HEK293 (cell line): ENCODE measurements at regions not wholly inside any gene's neighbourhood (a gene's known extent, or its start where the extent isn't known, plus 50 kb on each side); places are given as distances from the start of the nearest gene placed in this dataset.

ENCODE experiments used
- CTCF ChIA-PET: fragments of 350-600 bp; formaldehyde crosslinking; extraction: SDS; loops from one replicate; lab custom pipeline; 2021; ENCODE audit warnings: antibody characterized with exemption; lab: Yijun Ruan, JAX
- POLR2A ChIA-PET: fragments of 300-600 bp; formaldehyde crosslinking; extraction: SDS; loops from one replicate; lab custom pipeline; 2020; ENCODE audit warnings: antibody characterized with exemption, inconsistent platforms; lab: Yijun Ruan, JAX
- H3K27ac ChIP-seq: fragments of 200-500 bp; sonication (Bioruptor generic); 2 replicates; pipeline ENCODE4 v1.5.1; 2014; ENCODE audit warnings: low read depth, low read length, control low read depth, inconsistent platforms; ENCODE audit errors: extremely low read depth
- H3K36me3 ChIP-seq, 2 experiments: fragments of 200-500 bp in 1 of 2; sonication (Bioruptor generic) in 1 of 2; 1 replicate in 1 of 2; 2 replicates in 1 of 2; pipeline ENCODE4 v1.5.1; 2014 to 2017; ENCODE audit warnings: inconsistent platforms in 2 of 2, low read length in 2 of 2; ENCODE audit not compliant: control insufficient read depth in 2 of 2, insufficient read depth in 1 of 2
- H3K4me1 ChIP-seq: fragments of 200-500 bp; sonication (Bioruptor generic); 2 replicates; pipeline ENCODE4 v1.5.1; 2014; ENCODE audit warnings: mild to moderate bottlenecking, low read length, inconsistent platforms; ENCODE audit not compliant: control insufficient read depth, insufficient read depth
- H3K4me3 ChIP-seq: 2 replicates; pipeline ENCODE4 v1.5.1; 2011; ENCODE audit warnings: low read depth, mild to moderate bottlenecking, control low read depth, low read length, moderate library complexity
- H3K9me3 ChIP-seq: fragments of 200-500 bp; sonication (Bioruptor generic); 2 replicates; pipeline ENCODE4 v1.5.1; 2014; ENCODE audit warnings: low read depth, low read length, inconsistent platforms; ENCODE audit not compliant: control insufficient read depth, insufficient read depth
- FEZF1 ChIP-seq: fragments of 450-650 bp; formaldehyde crosslinking; IDR thresholded peaks from 2 replicates; pipeline ENCODE4 v1.5.1; 2016; ENCODE audit warnings: missing biosample characterization, missing genetic modification characterization
- MZF1 ChIP-seq: fragments of 450-650 bp; formaldehyde crosslinking; IDR thresholded peaks from 2 replicates; pipeline ENCODE4 v1.5.1; 2017; ENCODE audit warnings: missing biosample characterization, missing genetic modification characterization, borderline replicate concordance
- OVOL3 ChIP-seq: fragments of 450-650 bp; formaldehyde crosslinking; IDR thresholded peaks from 2 replicates; pipeline ENCODE4 v1.5.1; 2016; ENCODE audit warnings: missing biosample characterization, missing genetic modification characterization
- TRIM28 ChIP-seq: IDR thresholded peaks from 2 replicates; pipeline ENCODE4 v1.6.1; 2011; ENCODE audit warnings: low read length, control low read depth, borderline replicate concordance
- TSHZ1 ChIP-seq: fragments of 450-650 bp; formaldehyde crosslinking; IDR thresholded peaks from 2 replicates; pipeline ENCODE4 v1.5.1; 2016; ENCODE audit warnings: missing biosample characterization, missing genetic modification characterization, borderline replicate concordance
- YY1 ChIP-seq: fragments of 450-650 bp; formaldehyde crosslinking; IDR thresholded peaks from 2 replicates; pipeline ENCODE4 v1.5.1; 2018; ENCODE audit warnings: missing biosample characterization, missing genetic modification characterization
- ZBTB17 ChIP-seq: fragments of 450-650 bp; formaldehyde crosslinking; IDR thresholded peaks from 2 replicates; pipeline ENCODE4 v1.5.1; 2016; ENCODE audit warnings: missing biosample characterization, missing genetic modification characterization
- ZEB2 ChIP-seq: fragments of 450-650 bp; formaldehyde crosslinking; IDR thresholded peaks from 2 replicates; pipeline ENCODE4 v1.5.1; 2016; ENCODE audit warnings: missing biosample characterization, missing genetic modification characterization
- ZNF148 ChIP-seq: fragments of 450-650 bp; formaldehyde crosslinking; IDR thresholded peaks from 2 replicates; pipeline ENCODE4 v1.5.0; 2017; ENCODE audit warnings: missing biosample characterization, missing genetic modification characterization, borderline replicate concordance
- ZNF239 ChIP-seq: fragments of 450-650 bp; formaldehyde crosslinking; IDR thresholded peaks from 2 replicates; pipeline ENCODE4 v1.5.1; 2016; ENCODE audit warnings: missing biosample characterization, missing genetic modification characterization
- ZNF426 ChIP-seq: fragments of 450-650 bp; formaldehyde crosslinking; IDR thresholded peaks from 2 replicates; pipeline ENCODE4 v1.5.1; 2017; ENCODE audit warnings: missing biosample characterization, missing genetic modification characterization, mild to moderate bottlenecking, inconsistent platforms, moderate library complexity
- ZNF548 ChIP-seq: fragments of 450-650 bp; formaldehyde crosslinking; IDR thresholded peaks from 2 replicates; pipeline ENCODE4 v1.5.1; 2016; ENCODE audit warnings: missing biosample characterization, missing genetic modification characterization
- ZNF596 ChIP-seq: fragments of 450-650 bp; IDR thresholded peaks from 2 replicates; pipeline ENCODE4 v1.5.0; 2018; ENCODE audit warnings: missing biosample characterization, mild to moderate bottlenecking, missing genetic modification characterization, moderate library complexity
- ZNF600 ChIP-seq: fragments of 450-650 bp; formaldehyde crosslinking; IDR thresholded peaks from 2 replicates; pipeline ENCODE4 v1.5.1; 2016; ENCODE audit warnings: missing biosample characterization, missing genetic modification characterization
- ZNF629 ChIP-seq: fragments of 450-650 bp; formaldehyde crosslinking; IDR thresholded peaks from 2 replicates; pipeline ENCODE4 v1.5.1; 2017; ENCODE audit warnings: missing biosample characterization, missing genetic modification characterization
- ZNF677 ChIP-seq: fragments of 450-650 bp; IDR thresholded peaks from 2 replicates; pipeline ENCODE4 v1.5.0; 2018; ENCODE audit warnings: missing biosample characterization, mild to moderate bottlenecking, missing genetic modification characterization, moderate library complexity
- ZSCAN23 ChIP-seq: fragments of 450-650 bp; formaldehyde crosslinking; IDR thresholded peaks from 2 replicates; pipeline ENCODE4 v1.5.1; 2016; ENCODE audit warnings: missing biosample characterization, missing genetic modification characterization
- TF ChIP-seq, protein P1 (sequence below): fragments of 450-650 bp; formaldehyde crosslinking; IDR thresholded peaks from 2 replicates; pipeline ENCODE4 v1.5.1; 2017; ENCODE audit warnings: missing biosample characterization, missing genetic modification characterization

- POLR2A ChIA-PET, result no interaction called here
Measured at GRCh38 chr2:241933179-241933911, 63.8 kb downstream of the RTP5 start.

DNA sequence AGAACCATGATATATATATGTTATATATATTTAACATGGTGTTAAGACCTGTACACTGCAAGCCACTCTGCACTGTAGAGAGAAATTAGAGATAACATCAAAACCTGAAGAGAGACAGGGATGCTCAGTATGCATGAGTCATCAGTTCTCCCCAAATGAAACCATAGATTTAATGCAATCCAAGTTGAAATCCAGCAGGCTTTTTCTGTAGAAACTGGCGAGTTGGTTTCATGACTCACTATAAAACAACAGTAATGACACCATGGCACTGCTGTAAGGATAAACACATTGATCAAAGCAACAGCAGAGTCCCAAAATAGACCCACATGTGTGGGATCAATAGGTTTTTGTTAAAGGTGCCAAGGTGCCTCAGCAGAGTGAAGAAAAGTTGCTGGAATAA lies 65.8 kb downstream of the RTP5 start:
- no peaks in the 10 kb centered on the region for H3K36me3 ChIP-seq
- ChIA-PET CTCF (interaction anchor here (1.0 kb wide), 1 partner anchor 15 kb away, joined by 6 read pairs; no protein-coding TSS in a partner anchor), POLR2A (no interaction called here)
- no peak overlapping the region for H3K27ac ChIP-seq
- peaks cover 6% of the 10 kb centered on the region for H3K4me1 ChIP-seq
- no peaks in the 10 kb centered on the region for H3K9me3 ChIP-seq
- no peak overlapping the region for H3K4me3 ChIP-seq
- no peak for TF ChIP-seq FEZF1 (tag by site-specific recombination)
- no peak for TF ChIP-seq ZNF677
- no peak for TF ChIP-seq YY1 (tag by site-specific recombination)
- no peak for TF ChIP-seq ZNF548 (tag by site-specific recombination)
- no peak for TF ChIP-seq ZNF600
- TF ChIP-seq ZSCAN23 (tag by site-specific recombination), result no peak

More at GRCh38 chr2:241933179-241933911, 63.8 kb downstream of the RTP5 start:
- peaks cover 6% of the 10 kb centered on the region for H3K4me1 ChIP-seq
- CTCF ChIA-PET, result interaction anchor here (0.7 to 0.9 kb wide), 2 partner anchors 18 to 923 kb away, joined by 5 to 6 read pairs; no protein-coding TSS in a partner anchor
- TF ChIP-seq ZEB2 (tag by site-specific recombination) (0 out of 2 replicates have a peak, but pooled peaks have one; percentile 23), FEZF1 (tag by site-specific recombination) (peak; percentile 93), TSHZ1 (tag by site-specific recombination) (no peak), ZNF148 (no peak), MZF1 (no peak), OVOL3 (tag by site-specific recombination) (no peak), ZNF596 (tag by site-specific recombination) (no peak), TRIM28 (peak; percentile 57; the same call in 1 of the 2 replicates), ZNF426 (tag by site-specific recombination) (no peak), ZBTB17 (tag by site-specific recombination) (peak; percentile 72), ZNF239 (tag by site-specific recombination) (no peak), ZNF629 (peak; percentile 52; the same call in 1 of the 2 replicates), ZSCAN23 (tag by site-specific recombination) (no peak)
- TF ChIP-seq, protein P1, sequence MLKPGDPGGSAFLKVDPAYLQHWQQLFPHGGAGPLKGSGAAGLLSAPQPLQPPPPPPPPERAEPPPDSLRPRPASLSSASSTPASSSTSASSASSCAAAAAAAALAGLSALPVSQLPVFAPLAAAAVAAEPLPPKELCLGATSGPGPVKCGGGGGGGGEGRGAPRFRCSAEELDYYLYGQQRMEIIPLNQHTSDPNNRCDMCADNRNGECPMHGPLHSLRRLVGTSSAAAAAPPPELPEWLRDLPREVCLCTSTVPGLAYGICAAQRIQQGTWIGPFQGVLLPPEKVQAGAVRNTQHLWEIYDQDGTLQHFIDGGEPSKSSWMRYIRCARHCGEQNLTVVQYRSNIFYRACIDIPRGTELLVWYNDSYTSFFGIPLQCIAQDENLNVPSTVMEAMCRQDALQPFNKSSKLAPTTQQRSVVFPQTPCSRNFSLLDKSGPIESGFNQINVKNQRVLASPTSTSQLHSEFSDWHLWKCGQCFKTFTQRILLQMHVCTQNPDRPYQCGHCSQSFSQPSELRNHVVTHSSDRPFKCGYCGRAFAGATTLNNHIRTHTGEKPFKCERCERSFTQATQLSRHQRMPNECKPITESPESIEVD (tag by site-specific recombination), result peak; percentile 78
- TF ChIP-seq, all 188 proteins: peak for 6
- Histone ChIP-seq H3K4me3 (no peak overlapping the region), H3K36me3 (no peaks in the 10 kb centered on the region), H3K27ac (no peak overlapping the region), H3K9me3 (no peaks in the 10 kb centered on the region)
